Progenitor cell of endocrine pancreas (in vitro differentiated cells): ENCODE measurements at regions not wholly inside any gene's neighbourhood (a gene's known extent, or its start where the extent isn't known, plus 50 kb on each side); places are given as distances from the start of the nearest gene placed in this dataset.

Experiments
- DNase-seq: peaks from one replicate; pipeline ENCODE4 v3.0.0; 2021; ENCODE audit warnings: low spot score; ENCODE audit not compliant: unreplicated experiment
- H3K27ac Mint-ChIP-seq: 2 replicates; pipeline ENCODE4 v1.8.0; 2021; ENCODE audit warnings: mild to moderate bottlenecking, moderate library complexity, mixed read lengths
- H3K27me3 Mint-ChIP-seq: 2 replicates; pipeline ENCODE4 v1.8.0; 2021; ENCODE audit warnings: mixed read lengths
- H3K36me3 Mint-ChIP-seq: 2 replicates; pipeline ENCODE4 v1.8.0; 2022; ENCODE audit warnings: mixed read lengths; ENCODE audit not compliant: insufficient read depth
- H3K4me1 Mint-ChIP-seq: 2 replicates; pipeline ENCODE4 v1.8.0; 2021; ENCODE audit warnings: low read depth, mixed read lengths
- H3K4me3 Mint-ChIP-seq: 2 replicates; pipeline ENCODE4 v1.8.0; 2021; ENCODE audit warnings: low read depth, mild to moderate bottlenecking, moderate library complexity, mixed read lengths
- H3K9me3 Mint-ChIP-seq: 2 replicates; pipeline ENCODE4 v1.8.0; 2021; ENCODE audit warnings: low read depth, mixed read lengths
- TF ChIP-seq, protein P1 (sequence below): fragments of 200-600 bp; sonication (generic); IDR thresholded peaks from one replicate; pipeline ENCODE4 v1.5.0; 2021; ENCODE audit warnings: antibody characterized with exemption, mild to moderate bottlenecking; ENCODE audit not compliant: unreplicated experiment

DNA sequence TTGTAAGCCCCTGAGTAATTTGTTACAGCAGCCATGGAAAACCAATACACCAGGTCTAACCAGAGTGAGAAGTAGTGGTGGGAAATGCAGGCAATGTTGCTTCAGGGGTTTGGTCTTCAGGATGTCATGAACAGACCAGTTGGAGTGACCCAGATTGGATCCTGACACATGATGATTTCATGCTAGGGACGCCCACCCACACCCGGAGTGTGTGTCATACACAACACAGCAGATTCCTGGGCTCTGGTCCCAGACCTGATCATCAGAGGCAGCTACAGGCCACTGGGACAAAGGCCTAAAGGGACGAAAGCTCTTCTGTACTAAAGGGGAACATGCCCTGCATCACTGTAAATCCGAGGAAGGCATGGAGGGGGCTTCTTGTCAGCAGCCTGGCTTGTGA, 194.2 kb downstream of the NSG2 start:
- Mint-ChIP-seq H3K27me3 (peaks cover 14% of the 10 kb centered on the region), H3K27ac (no peak overlapping the region), H3K36me3 (no peaks in the 10 kb centered on the region), H3K4me1 (no peaks in the 10 kb centered on the region), H3K9me3 (peaks cover 4% of the 10 kb centered on the region), H3K4me3 (no peak overlapping the region)
- TF ChIP-seq, protein P1, sequence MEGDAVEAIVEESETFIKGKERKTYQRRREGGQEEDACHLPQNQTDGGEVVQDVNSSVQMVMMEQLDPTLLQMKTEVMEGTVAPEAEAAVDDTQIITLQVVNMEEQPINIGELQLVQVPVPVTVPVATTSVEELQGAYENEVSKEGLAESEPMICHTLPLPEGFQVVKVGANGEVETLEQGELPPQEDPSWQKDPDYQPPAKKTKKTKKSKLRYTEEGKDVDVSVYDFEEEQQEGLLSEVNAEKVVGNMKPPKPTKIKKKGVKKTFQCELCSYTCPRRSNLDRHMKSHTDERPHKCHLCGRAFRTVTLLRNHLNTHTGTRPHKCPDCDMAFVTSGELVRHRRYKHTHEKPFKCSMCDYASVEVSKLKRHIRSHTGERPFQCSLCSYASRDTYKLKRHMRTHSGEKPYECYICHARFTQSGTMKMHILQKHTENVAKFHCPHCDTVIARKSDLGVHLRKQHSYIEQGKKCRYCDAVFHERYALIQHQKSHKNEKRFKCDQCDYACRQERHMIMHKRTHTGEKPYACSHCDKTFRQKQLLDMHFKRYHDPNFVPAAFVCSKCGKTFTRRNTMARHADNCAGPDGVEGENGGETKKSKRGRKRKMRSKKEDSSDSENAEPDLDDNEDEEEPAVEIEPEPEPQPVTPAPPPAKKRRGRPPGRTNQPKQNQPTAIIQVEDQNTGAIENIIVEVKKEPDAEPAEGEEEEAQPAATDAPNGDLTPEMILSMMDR = no peak
- DNase-seq = no peak

DNA sequence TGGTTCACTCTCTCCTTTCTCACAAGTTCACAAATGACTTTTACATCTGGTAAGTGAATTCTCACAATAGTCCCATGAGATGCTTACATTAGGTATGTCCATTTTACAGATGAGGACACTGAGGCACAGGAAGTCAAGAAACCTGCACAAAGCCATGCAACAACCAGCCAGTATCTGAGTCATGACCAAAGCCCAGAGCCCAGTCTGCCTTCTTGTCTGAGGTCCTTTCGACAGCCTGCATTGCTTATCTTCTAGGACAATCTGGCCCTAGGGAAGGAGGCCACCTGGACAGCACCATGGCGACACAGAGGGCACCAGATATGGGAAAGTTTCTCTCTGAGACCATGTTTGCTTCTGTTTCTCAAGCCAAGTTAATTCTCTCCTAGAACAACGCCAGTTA, 197.1 kb downstream of the NSG2 start:
- H3K36me3 Mint-ChIP-seq = no peaks in the 10 kb centered on the region
- no peak overlapping the region for H3K4me3 Mint-ChIP-seq
- peaks cover 4% of the 10 kb centered on the region for H3K9me3 Mint-ChIP-seq
- TF ChIP-seq, protein P1 = no peak
- H3K27ac Mint-ChIP-seq = no peak overlapping the region
- no peak for DNase-seq
- peaks cover 7% of the 10 kb centered on the region for H3K27me3 Mint-ChIP-seq
- H3K4me1 Mint-ChIP-seq = no peaks in the 10 kb centered on the region

DNA sequence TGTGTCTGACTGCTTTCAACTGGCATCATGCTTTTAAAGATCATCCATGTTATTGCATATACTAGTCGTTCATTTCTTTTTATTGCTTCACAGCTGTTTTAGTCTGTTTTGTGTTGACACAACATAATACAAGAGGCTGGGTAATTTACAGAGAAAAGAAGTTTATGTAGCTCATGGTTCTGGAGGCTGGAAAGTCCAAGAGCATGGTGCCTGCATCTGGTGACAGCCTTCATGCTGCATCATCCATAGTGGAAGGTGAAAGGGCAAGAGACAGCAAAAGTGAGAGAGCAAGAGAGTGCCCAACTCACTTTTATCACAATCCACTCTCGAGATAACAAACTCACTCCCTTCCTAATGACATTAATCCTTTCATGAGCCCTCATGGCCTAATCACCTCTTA, 198.4 kb downstream of the NSG2 start:
- Mint-ChIP-seq H3K4me3 (no peak overlapping the region), H3K27ac (no peak overlapping the region), H3K9me3 (peaks cover 4% of the 10 kb centered on the region), H3K27me3 (peaks cover 10% of the 10 kb centered on the region), H3K4me1 (no peaks in the 10 kb centered on the region), H3K36me3 (no peaks in the 10 kb centered on the region)
- TF ChIP-seq, protein P1 = no peak
- no peak for DNase-seq

DNA sequence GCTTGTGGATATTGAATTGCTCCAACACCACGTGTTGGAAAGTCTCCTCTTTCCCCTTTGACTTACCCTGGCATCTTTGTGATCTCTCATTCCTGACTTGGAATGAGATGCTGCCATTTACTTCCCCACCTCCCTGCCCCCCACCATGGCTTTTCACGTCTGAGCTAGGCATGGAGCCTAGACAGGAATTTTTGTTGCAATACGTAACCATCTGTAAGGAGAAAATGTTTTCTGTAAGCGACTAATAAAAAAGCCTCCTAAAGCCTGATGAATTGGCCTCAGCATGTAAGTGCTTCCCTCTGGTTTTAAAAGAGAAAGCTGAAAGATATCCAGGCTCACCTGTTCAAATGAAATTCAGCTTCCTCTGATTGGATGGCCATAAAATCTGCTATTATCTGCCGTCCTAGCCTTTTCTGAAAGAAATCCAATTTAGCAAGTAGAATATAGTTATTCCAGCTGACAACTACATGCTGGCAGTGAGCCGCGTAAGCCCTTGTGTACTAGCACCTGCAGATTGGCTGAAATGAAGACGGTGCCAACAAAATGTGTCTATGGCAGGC, 200.1 kb downstream of the NSG2 start:
- Mint-ChIP-seq H3K36me3 (no peaks in the 10 kb centered on the region), H3K27me3 (peaks cover 8% of the 10 kb centered on the region), H3K9me3 (no peaks in the 10 kb centered on the region), H3K4me3 (no peak overlapping the region), H3K27ac (no peak overlapping the region), H3K4me1 (peaks cover 2% of the 10 kb centered on the region)
- TF ChIP-seq, protein P1 = no peak
- DNase-seq = no peak

DNA sequence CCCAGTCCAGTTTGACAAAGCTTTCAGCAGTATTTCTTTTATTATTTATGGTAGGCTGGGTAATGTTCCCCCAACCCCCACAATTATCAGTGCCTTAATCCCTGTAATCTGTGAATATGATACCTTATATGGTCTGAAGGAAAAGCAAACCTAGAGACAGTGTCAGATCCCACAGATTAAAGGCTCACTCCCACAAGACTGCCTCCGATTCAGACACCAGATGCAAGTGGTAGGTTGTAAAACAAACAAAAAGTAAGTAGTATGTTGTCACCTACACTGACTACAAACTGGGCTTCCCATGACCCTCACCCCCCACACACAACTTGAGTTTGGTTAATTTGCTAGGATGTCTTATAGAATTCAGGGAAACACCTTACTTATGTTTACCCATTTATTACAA, 201.2 kb downstream of the NSG2 start:
- peaks cover 8% of the 10 kb centered on the region for H3K27me3 Mint-ChIP-seq
- no peak overlapping the region for H3K27ac Mint-ChIP-seq
- TF ChIP-seq, protein P1 = no peak
- no peaks in the 10 kb centered on the region for H3K36me3 Mint-ChIP-seq
- no peaks in the 10 kb centered on the region for H3K9me3 Mint-ChIP-seq
- peaks cover 10% of the 10 kb centered on the region for H3K4me1 Mint-ChIP-seq
- no peak overlapping the region for H3K4me3 Mint-ChIP-seq
- no peak for DNase-seq
